B cell (primary cell): ENCODE measurements at regions not wholly inside any gene's neighbourhood (a gene's known extent, or its start where the extent isn't known, plus 50 kb on each side); places are given as distances from the start of the nearest gene placed in this dataset.

Experiments
- EZH2 ChIP-seq: IDR thresholded peaks from 2 replicates; pipeline ENCODE4 v1.6.1; 2012; ENCODE audit warnings: borderline replicate concordance, low read depth, mild to moderate bottlenecking, moderate library complexity, low read length; ENCODE audit not compliant: insufficient read depth, poor library complexity, severe bottlenecking
- TF ChIP-seq, protein P1 (sequence below): fragments of 200-600 bp; IDR thresholded peaks from one replicate; pipeline ENCODE4 v1.8.0; 2022; ENCODE audit warnings: antibody characterized with exemption, mild to moderate bottlenecking

DNA sequence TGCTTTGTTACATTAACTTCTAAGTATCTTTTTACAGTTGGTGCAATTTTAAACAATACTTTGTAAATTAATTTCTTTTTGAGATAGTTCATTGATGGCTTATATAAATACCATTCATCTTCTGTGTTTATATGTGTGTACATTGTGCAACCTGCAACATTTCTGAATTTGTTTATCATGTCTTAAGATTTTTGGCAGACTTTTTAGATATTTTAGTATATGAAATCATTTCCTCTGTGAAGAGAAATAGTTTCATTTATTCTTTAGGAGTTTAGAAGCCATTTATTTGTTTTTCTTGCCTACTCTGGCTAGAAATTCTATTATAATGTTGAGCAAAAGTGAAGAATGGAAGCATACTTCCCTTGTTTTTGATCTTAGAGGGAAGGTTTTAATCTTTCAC is 337.8 kb upstream of the DSEL start:
- TF ChIP-seq, protein P1, sequence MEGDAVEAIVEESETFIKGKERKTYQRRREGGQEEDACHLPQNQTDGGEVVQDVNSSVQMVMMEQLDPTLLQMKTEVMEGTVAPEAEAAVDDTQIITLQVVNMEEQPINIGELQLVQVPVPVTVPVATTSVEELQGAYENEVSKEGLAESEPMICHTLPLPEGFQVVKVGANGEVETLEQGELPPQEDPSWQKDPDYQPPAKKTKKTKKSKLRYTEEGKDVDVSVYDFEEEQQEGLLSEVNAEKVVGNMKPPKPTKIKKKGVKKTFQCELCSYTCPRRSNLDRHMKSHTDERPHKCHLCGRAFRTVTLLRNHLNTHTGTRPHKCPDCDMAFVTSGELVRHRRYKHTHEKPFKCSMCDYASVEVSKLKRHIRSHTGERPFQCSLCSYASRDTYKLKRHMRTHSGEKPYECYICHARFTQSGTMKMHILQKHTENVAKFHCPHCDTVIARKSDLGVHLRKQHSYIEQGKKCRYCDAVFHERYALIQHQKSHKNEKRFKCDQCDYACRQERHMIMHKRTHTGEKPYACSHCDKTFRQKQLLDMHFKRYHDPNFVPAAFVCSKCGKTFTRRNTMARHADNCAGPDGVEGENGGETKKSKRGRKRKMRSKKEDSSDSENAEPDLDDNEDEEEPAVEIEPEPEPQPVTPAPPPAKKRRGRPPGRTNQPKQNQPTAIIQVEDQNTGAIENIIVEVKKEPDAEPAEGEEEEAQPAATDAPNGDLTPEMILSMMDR: no peak
- TF ChIP-seq EZH2: no peak
